ENCODE measurements at regions not wholly inside any gene's neighbourhood (a gene's known extent, or its start where the extent isn't known, plus 50 kb on each side); places are given as distances from the start of the nearest gene placed in this dataset.

DNA sequence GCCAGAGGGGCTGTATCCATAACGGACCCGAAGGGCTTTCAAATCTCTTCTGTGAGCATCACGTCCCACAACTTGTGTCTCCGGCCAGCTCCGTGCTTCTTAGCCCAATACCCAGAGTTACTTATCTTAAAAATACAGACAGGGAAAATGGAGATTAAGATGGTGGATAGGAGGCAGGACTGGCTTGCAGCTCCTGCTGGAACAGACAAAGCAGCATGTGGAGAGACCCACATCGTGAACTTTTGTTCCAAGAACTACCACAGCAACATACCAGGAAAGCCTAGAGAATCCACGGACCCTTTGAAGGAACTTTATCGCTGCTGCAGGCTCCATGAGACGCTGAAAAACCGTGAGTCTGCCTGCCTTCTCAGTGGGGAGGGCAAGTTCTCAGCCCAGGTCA lies 113.7 kb downstream of the RNASET2 start:
- no peak for DNase-seq (ENCODE audit: low spot score)

- DNase-seq (ENCODE audit: low spot score) = no peak
Observed at GRCh38 chr6:166841216-166841615, 115.1 kb downstream of the RNASET2 start.

- DNase-seq (ENCODE audit: low spot score) = no peak
Observed at GRCh38 chr6:166839569-166839968, 116.8 kb downstream of the RNASET2 start.

DNA sequence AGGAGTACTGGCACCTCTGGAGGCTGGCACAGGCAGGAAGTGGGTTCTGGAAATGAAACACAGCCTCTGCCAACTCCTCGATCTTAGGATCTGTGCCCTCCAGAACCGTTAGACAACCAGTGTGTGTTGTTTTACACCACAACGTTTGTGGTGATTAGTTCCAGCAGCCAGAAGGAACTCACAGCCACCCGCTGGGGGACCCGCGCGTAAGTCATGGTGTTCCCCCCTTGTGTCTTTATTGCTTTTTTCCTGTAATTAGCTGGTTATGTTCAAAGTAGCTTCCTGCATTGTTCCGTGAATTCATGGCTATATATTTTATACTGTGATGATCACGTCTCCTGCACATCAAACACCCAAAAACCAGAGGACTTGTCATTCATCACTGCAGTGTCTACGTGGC lies 117.4 kb downstream of the RNASET2 start:
- no peak for DNase-seq (ENCODE audit: low spot score)

DNA sequence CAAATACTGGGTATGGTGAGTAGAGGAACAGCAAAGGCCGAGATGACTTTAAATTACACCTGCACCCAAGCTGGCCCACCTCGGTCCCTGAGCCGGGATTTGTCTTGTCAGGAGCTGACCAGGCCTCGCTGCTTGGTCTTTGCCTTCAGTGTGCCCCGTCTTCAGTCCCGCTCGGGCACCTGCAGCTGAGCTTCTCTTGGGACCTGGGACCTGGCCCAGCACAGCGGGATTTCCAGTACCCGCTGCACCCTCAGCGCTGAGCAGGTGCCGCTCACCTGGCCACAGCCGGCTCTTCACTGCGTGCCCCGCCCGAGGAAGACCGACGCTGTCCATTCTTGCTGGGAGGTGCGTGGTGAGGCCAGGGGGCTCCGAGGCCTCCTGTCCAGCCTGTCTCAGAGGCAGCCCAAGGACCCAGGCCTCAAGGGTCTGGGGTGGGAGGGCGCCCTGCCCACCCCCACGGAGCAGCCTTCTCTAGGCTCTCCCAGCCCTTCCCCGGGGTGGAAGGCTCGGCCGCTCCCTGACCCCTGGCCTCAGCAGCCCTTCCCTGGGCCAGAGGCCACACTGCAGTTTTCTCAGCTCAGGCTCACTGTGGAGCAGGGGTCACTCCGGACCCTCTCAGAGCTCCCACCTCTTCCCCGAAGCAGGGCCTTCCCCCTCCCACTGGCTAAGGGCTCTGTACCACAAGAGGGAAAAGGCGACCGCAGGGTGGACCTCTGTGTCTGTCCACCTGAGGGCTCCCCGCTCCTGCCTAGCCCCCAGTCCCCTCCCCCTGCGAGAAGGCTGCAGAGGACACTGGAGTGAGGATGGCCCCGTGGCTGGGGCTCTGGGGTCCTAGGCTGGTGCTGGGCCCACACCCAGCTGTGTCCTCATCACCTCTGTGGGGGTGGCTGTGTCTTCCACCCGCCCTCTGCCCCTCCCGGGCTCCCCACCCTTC lies 119.3 kb downstream of the RNASET2 start:
- DNase-seq (ENCODE audit: low spot score) = no peak

DNA sequence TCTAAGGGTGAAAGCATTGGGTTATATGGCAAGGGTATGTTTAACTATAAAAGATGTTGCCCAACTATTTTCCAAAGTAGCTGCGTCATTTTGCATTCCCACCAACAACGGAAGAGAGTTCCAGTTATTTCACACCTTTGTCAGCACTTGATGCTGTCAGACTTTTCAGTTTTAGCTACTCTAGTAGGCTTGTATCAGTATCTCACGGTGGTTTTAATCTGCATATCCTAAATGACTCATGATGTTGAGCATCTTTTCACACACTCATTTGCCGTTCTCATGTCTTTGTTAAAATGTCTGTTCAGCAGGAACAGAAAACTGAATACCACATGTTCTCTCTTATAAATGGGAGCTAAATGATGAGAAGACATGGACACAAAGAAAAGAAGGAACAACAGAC lies 122.3 kb downstream of the RNASET2 start:
- DNase-seq (ENCODE audit: low spot score) = no peak

- no peak for DNase-seq (ENCODE audit: low spot score)
Observed at GRCh38 chr6:166830891-166831363, 125.4 kb downstream of the RNASET2 start.

- no peak for DNase-seq (ENCODE audit: low spot score)
Observed at GRCh38 chr6:166830185-166830890, 126.0 kb downstream of the RNASET2 start.

DNA sequence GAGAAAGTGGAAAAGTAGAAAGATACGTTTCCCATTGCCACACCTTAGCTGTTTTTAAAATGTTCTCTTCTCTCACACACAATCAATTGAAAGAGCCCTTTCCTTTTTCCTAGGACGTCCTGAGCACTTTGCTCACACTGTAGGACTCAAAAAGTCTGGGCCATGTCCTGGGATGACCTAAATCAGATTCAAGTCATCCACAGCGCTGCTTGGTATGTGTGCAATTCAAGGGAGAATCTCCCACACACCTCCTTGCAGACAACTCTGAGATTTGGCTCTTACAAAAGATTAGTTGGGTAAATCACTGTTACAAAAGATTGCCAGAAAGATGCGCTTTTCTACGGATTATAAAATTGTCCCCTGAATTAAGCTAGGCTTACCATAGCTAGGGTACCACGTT lies 130.1 kb downstream of the RNASET2 start:
- DNase-seq (ENCODE audit: low spot score) = no peak

DNA sequence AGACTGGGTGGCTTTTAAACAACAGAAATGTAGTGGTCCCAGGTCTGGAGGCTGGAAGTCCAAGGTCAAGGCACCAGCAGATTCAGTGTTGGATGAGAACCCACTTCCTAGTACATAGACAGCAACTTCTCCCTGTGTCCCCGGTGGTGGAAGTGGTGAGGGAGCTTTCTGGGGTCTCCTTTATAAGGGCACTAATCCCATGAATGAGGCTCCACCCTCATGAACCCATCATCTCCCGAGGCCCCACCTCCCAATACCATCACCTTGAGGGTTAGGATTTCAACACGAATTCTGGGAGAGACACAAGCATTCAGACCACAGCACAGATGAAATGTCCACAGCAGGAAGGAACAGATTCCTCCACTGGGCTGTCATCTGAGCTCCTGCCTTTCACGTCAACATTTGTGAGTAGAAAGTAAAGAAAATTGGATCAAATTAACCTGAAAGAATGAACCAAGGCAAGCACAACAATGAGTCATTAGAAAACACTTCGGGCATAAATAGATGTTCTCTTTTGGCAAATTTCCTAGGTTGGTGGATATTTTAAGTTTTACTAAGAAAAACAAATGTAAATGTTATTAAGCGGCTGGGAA lies 130.7 kb downstream of the RNASET2 start:
- no peak for DNase-seq (ENCODE audit: low spot score)

- DNase-seq (ENCODE audit: low spot score) = no peak
Observed at GRCh38 chr6:166824880-166825250, 131.5 kb downstream of the RNASET2 start.

GRCh38 chr6:166824146-166824879 lies 132.0 kb downstream of the RNASET2 start:
- DNase-seq (ENCODE audit: low spot score) = no peak

DNA sequence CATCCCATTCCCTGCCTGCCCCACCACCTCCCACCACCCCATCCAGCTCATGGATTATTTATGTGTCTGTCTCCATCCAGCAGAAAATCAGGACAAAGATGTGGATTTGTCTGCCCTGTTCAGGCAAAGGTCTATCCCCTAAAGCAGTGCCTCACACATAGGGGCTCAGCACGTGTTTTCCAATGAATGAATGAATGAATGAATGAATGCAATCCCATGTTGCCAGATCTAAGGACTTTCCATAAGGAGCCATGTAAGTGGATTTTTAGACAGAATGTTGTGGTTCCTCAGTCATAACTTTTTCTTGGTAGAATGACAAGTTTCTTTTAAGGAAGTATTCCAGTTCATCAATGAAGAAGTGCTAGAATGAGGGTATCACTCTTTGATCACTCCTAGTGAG lies 133.7 kb downstream of the RNASET2 start:
- no peak for DNase-seq (ENCODE audit: low spot score)

DNA sequence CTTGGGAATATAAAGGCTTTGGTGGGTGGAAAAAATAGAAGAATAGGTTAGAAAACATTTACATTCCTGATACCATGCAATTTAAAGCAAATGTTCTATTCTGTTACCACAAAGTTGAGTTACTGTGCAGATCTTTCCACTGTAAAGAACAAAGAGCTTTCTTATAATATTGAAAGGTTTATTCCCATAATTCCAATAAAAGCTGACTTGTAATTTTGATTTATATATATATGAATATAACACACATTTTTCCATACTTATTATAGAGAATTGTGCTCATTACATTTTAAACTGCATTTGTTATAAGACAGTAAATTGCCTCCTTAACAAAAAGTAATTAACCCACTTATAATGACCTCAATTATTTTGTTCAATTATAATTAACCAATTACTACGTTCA lies 135.9 kb downstream of the RNASET2 start:
- DNase-seq (ENCODE audit: low spot score) = no peak

DNA sequence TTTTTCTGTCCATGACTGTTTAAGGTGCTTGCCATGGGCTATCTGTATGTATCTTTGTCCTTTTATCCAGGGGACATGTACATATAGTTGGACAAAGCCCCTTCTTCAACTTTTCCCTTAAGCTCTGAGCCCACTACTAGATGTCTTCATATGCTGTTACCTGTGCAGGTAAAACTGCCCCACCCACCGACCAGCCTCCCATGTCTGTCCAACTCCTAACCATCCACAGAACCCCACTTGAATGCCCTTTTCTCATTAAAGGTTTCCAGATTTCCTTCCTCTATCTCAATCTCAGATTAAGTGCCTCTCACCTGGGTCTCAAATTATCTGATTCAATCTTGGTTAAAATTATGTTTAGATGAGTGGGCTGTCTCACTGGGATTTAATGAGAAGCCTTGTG lies 136.3 kb downstream of the RNASET2 start:
- no peak for DNase-seq (ENCODE audit: low spot score)

GRCh38 chr6:166815629-166816028 lies 140.7 kb downstream of the RNASET2 start:
- no peak for DNase-seq (ENCODE audit: low spot score)

DNA sequence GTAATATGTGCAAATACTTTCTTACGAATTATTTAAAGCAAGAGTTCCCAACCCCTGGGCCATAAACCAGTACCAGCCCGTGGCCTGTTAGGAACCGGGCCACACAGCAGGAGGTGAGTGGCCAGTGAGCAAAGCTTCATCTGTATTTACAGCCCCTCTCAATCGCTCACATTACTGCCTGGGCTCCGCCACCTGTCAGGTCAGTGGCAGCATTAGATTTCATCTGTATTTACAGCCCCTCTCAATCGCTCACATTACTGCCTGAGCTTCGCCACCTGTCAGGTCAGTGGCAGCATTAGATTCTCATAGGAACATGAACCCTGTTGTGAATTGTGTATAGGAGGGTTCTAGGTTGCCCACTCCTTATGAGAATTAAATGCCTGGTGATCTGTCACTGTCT lies 142.0 kb downstream of the RNASET2 start:
- no peak for DNase-seq (ENCODE audit: low spot score)

GRCh38 chr6:166813461-166813860 lies 142.9 kb downstream of the RNASET2 start:
- no peak for DNase-seq (ENCODE audit: low spot score)

DNA sequence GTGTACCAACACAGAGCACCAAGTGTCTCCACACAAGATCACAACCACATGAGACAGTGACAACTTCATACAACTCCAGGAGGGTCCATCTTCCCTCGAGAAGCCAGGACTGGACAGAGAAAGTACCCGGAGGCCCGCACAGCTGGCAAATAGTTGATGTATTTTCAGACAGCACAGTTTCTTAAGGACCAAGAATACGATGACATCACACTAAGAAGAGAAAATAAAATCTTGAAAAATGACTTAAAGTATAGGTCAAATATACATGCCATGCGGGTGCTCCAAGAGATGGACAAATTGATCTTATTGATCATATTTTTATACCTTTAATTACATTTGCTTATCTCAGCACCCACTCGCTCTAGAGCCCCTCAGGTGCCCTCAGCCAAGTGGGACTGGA lies 145.5 kb downstream of the RNASET2 start:
- no peak for DNase-seq (ENCODE audit: low spot score)

- DNase-seq (ENCODE audit: low spot score) = no peak
Observed at GRCh38 chr6:166809721-166810120, 146.6 kb downstream of the RNASET2 start.

DNA sequence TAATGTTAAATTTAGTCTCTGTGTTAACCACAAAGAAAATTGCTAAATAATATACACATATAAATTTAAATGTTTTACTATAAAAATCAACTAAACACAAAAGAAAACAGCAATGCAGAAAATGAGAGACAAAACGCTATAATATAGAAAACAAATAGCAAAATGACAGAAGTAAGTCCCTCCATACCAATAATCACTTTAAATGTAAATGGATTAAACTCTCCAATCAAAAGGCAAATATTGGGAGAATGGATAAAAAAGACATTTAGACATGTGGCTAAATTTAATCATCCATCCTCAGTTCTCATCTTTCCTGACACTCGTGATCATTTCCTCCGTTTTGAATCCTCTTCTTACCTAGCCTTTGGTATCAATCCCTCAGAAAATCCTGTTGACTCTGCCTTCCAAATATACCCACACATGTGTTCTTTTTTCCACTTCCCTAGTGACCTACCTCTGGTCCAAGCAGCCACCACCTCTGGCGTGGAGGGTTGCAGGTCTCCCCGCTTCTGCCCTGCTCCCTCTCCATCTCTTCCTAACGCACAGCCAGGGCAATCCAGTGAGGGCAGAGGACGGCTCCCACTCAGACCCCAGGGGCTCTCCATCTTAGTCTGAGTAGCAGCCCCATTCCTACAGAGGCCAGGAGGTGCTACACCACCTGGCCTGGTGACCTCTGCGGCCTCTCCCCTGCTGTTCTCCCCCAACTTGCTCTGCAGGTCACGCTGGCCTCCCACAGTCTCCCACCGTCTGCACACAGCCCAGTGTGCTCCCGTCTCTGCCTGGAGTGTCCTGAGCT lies 149.2 kb downstream of the RNASET2 start:
- no peak for DNase-seq (ENCODE audit: low spot score)

Measured in HT-29 (cell line).